ENCODE measurements at regions not wholly inside any gene's neighbourhood (a gene's known extent, or its start where the extent isn't known, plus 50 kb on each side); places are given as distances from the start of the nearest gene placed in this dataset.

DNA sequence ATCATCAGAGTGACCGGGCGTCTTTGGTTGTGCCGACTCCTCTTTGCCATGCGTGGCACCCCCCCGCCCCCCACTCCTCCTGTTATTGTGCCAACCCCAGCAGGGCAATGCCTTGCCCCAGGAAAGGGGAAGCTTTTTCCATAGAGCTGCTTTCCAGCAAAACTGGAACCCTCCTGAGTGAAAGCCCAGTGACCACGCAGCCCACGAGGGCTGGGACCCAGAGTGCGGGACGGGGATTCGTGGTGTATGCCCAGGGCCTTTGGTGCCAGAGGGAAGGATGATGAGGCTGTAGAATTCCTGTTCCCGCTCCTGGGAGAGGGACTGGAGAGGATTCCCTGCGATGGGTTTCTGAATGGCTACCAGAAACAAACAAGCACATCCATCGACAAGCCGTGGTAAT, 116.8 kb upstream of the BACH2 start:
- no peak overlapping the region for H3K4me3 ChIP-seq (ENCODE audit: low read depth, low read length)
- TF ChIP-seq, protein P1, sequence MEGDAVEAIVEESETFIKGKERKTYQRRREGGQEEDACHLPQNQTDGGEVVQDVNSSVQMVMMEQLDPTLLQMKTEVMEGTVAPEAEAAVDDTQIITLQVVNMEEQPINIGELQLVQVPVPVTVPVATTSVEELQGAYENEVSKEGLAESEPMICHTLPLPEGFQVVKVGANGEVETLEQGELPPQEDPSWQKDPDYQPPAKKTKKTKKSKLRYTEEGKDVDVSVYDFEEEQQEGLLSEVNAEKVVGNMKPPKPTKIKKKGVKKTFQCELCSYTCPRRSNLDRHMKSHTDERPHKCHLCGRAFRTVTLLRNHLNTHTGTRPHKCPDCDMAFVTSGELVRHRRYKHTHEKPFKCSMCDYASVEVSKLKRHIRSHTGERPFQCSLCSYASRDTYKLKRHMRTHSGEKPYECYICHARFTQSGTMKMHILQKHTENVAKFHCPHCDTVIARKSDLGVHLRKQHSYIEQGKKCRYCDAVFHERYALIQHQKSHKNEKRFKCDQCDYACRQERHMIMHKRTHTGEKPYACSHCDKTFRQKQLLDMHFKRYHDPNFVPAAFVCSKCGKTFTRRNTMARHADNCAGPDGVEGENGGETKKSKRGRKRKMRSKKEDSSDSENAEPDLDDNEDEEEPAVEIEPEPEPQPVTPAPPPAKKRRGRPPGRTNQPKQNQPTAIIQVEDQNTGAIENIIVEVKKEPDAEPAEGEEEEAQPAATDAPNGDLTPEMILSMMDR (IDR thresholded peaks at IDR 0.05; ENCODE audit: borderline replicate concordance, insufficient read depth, low read depth, low read length): no peak

DNA sequence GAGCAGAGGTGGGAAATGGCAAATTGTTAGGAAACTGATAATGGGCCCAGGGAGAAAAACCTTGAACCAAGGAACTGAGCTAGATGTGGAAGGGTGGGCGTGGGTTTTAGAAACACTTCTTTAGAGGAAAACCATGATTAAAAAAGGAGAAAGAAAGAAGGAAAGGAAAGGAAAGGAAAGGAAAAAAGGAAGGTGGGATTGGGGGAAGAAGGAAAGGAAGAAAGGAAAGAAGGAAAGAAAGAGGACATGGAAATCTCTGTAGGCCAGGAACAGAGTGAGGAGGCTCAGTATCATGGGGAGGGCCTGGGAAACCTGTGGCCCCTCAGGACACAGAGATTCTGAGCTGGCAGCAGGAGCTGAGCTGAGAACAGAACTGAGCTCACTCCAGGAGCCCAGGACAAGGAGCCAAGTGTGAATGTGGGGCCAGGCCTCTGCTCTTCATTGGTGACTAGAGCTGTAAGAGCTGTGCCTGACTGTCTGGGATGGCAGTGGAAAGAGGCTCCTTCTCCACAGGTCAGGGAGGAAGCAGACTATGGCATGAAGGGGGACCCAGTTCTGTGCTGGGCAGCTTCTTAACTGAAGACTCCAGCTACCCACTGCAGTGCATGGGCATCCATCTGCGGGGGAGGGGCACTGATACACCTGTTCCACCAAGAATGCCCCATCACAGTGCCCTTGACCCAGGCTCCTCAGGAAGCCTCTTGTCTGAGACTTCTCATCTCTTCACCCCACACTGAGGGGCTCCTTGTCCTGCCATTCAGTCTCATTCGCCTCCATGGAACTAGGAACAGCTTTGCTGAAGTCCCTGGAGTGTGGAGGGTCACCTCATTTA, 116.1 kb upstream of the BACH2 start:
- H3K4me3 ChIP-seq (ENCODE audit: low read depth, low read length): no peak overlapping the region
- TF ChIP-seq, protein P1 (IDR thresholded peaks at IDR 0.05; ENCODE audit: borderline replicate concordance, insufficient read depth, low read depth, low read length): no peak

DNA sequence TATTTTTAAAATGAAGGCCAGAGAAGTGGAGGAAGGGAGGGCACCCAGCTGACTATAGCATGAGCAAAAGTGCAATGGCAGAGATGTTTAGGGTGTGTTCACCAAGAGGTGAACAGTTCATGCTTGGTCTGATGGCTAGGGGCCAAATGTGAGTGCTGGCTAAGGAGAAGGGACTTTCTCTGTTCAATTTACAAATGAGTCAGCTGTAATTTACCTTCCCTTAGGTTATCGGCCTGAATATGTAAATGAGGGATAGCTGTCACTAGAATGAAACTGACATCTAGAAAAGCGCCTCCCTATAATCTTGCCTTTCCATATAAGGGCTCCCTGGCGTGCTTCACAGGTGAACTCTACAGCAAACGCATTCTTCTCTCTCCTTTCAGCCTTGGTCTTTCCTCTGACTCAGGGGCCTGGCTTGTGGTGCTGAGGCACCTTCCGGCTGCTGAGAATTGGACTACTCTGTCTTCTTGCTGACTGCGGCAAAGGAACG, 114.7 kb upstream of the BACH2 start:
- no peak overlapping the region for H3K4me3 ChIP-seq (ENCODE audit: low read depth, low read length)
- TF ChIP-seq, protein P1 (IDR thresholded peaks at IDR 0.05; ENCODE audit: borderline replicate concordance, insufficient read depth, low read depth, low read length): no peak

DNA sequence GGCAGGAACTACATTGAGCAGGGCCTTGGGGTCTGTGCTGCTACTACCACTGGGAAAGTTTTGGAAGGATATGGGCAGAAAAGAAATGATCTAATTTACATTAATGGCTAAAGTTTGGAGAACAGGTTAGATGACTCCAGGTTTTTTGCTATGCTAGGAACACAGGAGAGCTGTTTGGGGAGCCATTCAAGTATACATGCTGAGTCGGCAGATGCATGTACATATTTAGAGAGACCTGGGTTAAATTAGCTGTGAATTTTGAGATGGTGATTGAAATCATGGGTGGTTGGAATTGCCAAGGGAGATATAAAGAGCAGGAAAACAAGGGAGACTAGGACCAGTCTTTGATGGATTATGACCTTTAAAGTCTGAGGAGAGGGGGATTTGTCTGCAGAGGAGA, 113.1 kb upstream of the BACH2 start:
- H3K4me3 ChIP-seq (ENCODE audit: low read depth, low read length): no peak overlapping the region
- TF ChIP-seq, protein P1 (IDR thresholded peaks at IDR 0.05; ENCODE audit: borderline replicate concordance, insufficient read depth, low read depth, low read length): no peak

DNA sequence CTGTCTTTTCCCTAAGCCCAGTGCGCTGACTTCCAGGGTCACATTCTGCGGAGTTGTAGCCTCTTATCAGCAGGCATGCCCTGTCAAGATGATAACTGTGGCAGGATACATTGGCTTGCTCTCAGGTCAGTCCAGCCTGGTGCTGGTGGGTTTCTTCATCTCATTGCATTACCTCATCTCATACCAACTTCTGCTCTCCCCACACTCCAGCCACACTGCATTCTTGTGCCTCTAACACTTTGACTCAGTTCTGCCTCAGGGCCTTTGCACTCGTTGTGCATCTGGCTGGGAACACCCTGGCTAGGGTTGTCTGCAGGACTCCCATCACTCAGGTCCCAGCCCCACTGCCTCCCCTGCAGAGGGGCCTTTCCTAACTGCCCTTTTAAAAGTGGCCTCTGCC, 110.3 kb upstream of the BACH2 start:
- H3K4me3 ChIP-seq (ENCODE audit: low read depth, low read length): no peak overlapping the region
- TF ChIP-seq, protein P1 (IDR thresholded peaks at IDR 0.05; ENCODE audit: borderline replicate concordance, insufficient read depth, low read depth, low read length): no peak

DNA sequence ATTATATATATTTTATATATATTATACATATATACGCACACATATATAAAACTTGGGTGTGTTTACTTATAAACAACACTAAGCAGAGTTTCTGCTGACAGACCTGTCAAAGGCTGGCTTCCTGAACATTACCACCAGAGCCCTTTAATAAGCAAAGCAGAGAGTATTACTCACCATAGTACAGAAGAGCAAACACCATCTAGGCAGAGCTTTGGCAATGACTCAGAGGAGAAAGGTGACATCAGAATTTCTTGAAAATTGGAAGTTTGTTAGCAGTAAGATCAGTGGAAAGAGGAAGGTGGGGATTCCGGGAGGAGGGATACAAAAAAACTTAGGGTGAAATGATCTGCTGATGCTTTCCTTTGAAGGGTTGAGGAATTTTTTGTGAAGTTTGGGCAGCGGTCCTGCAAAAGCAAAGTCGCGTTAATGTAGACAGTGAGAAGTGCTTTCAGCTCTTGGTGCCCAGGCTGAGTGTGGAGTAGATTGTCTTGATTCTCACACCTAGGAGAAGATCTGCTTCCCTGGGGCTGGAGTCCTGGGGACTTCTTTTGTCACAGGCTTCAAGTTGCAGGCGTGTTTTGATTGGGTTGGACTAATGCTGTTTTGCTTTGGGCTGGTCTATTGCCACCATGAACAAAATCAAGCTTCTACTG, 109.6 kb upstream of the BACH2 start:
- TF ChIP-seq, protein P1 (IDR thresholded peaks at IDR 0.05; ENCODE audit: borderline replicate concordance, insufficient read depth, low read depth, low read length): no peak
- H3K4me3 ChIP-seq (ENCODE audit: low read depth, low read length): no peak overlapping the region
